ENCODE measurements at regions not wholly inside any gene's neighbourhood (a gene's known extent, or its start where the extent isn't known, plus 50 kb on each side); places are given as distances from the start of the nearest gene placed in this dataset.

- Histone ChIP-seq H3K27me3 (no peaks in the 10 kb centered on the region), H3K36me3 (no peaks in the 10 kb centered on the region), H3K4me3 (no peak overlapping the region), H3K9me3 (no peaks in the 10 kb centered on the region), H3K4me2 (no peak overlapping the region), H3K27ac (no peak overlapping the region), H3K4me1 (no peaks in the 10 kb centered on the region), H3K9ac (no peak overlapping the region), H4K20me1 (no peaks in the 10 kb centered on the region)
- no peak for TF ChIP-seq Cebpa-rat (IDR thresholded peaks at IDR 0.05)
Observed at GRCh38 chr14:87076146-87076545, 916.8 kb downstream of the GALC start.

GRCh38 chr14:87073880-87074570, 919.0 kb downstream of the GALC start:
- Histone ChIP-seq H3K9ac (no peak overlapping the region), H3K36me3 (no peaks in the 10 kb centered on the region), H3K9me3 (no peaks in the 10 kb centered on the region), H3K4me2 (no peak overlapping the region), H4K20me1 (no peaks in the 10 kb centered on the region), H3K27ac (no peak overlapping the region), H3K27me3 (no peaks in the 10 kb centered on the region), H3K4me3 (no peak overlapping the region), H3K4me1 (no peaks in the 10 kb centered on the region)
- TF ChIP-seq Cebpa-rat (IDR thresholded peaks at IDR 0.05) = no peak

GRCh38 chr14:87067591-87067990, 925.4 kb downstream of the GALC start:
- H3K27ac ChIP-seq = no peak overlapping the region
- H3K36me3 ChIP-seq = no peaks in the 10 kb centered on the region
- no peaks in the 10 kb centered on the region for H3K9me3 ChIP-seq
- no peaks in the 10 kb centered on the region for H4K20me1 ChIP-seq
- H3K4me1 ChIP-seq = no peaks in the 10 kb centered on the region
- H3K4me2 ChIP-seq = no peak overlapping the region
- no peak overlapping the region for H3K4me3 ChIP-seq
- no peak overlapping the region for H3K9ac ChIP-seq
- no peaks in the 10 kb centered on the region for H3K27me3 ChIP-seq
- TF ChIP-seq Cebpa-rat (IDR thresholded peaks at IDR 0.05) = no peak

DNA sequence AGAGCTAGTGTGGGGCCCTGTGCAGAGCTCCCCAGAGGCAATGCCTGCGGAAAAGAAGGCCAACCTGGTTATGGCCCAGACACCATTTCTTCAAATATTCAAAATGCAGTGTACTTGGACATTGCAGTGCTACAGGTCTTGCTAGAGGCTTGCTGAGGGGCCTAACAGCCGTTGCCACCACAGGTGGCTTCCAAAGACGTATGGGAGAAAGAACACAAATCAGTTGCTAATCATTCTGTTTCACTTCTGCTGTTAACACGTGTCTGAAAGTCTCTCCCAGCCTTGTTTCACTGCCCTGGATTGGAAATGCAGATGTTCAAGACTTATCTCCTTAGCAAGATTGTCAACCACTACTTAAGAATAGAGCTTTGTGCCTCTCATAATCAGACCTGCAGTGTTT, 925.9 kb downstream of the GALC start:
- Histone ChIP-seq H3K9ac (no peak overlapping the region), H3K4me1 (no peaks in the 10 kb centered on the region), H4K20me1 (no peaks in the 10 kb centered on the region), H3K4me3 (no peak overlapping the region), H3K36me3 (no peaks in the 10 kb centered on the region), H3K27ac (no peak overlapping the region), H3K4me2 (no peak overlapping the region), H3K27me3 (no peaks in the 10 kb centered on the region), H3K9me3 (no peaks in the 10 kb centered on the region)
- TF ChIP-seq Cebpa-rat (IDR thresholded peaks at IDR 0.05) = no peak

DNA sequence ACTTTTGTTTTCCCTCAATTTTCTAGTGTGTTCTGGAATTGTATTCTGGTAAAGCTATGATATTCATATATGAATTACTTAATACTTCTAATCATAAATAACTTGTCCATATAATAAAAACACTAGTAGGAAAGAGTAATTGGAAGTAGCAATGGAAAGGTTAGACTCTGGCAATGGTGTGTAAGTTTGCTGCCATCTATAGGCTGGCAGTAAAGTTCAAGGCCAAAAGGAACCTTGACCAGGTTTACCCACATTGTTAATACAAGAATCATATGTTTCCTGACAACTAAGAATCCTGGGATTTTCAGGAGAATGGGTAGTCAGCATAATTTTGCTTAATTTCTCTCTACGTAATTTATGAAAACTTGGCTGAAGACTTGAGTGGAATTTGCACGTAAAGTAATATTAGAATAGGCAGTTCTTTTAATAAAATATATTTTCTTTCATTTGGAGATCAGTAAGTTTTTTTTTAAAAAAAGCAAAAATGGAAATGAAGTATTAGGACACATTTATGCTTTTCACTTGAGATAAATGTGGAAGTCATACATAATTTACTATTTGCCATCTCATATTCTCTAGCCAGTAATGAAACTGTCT, 926.7 kb downstream of the GALC start:
- no peaks in the 10 kb centered on the region for H3K27me3 ChIP-seq
- H4K20me1 ChIP-seq = no peaks in the 10 kb centered on the region
- no peak overlapping the region for H3K4me2 ChIP-seq
- no peaks in the 10 kb centered on the region for H3K4me1 ChIP-seq
- H3K27ac ChIP-seq = no peak overlapping the region
- no peaks in the 10 kb centered on the region for H3K9me3 ChIP-seq
- no peak overlapping the region for H3K4me3 ChIP-seq
- no peak for TF ChIP-seq Cebpa-rat (IDR thresholded peaks at IDR 0.05)
- H3K9ac ChIP-seq = no peak overlapping the region
- no peaks in the 10 kb centered on the region for H3K36me3 ChIP-seq

DNA sequence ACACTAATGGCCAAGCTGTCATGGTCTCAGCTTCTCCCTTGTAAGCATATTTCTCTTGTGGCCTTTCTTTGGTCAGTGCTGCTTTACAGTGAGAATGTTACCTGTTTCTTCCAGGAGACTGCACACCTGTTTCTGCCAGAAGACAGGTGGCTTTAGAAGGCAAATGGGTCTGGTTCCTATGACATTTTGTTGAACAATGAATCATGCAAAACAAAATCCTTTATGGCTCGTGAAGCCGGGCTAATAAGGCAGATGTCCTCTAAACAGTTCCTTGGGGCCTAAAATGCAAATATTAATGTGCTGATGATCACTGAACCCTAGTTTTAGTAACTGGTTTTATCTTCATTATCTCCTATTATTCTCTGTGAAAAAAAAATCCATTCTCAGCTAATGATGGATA, 927.6 kb downstream of the GALC start:
- no peak overlapping the region for H3K4me3 ChIP-seq
- no peak overlapping the region for H3K27ac ChIP-seq
- H3K27me3 ChIP-seq = no peaks in the 10 kb centered on the region
- no peak overlapping the region for H3K9ac ChIP-seq
- no peaks in the 10 kb centered on the region for H3K9me3 ChIP-seq
- H3K4me1 ChIP-seq = no peaks in the 10 kb centered on the region
- no peak overlapping the region for H3K4me2 ChIP-seq
- no peaks in the 10 kb centered on the region for H3K36me3 ChIP-seq
- no peaks in the 10 kb centered on the region for H4K20me1 ChIP-seq
- no peak for TF ChIP-seq Cebpa-rat (IDR thresholded peaks at IDR 0.05)

DNA sequence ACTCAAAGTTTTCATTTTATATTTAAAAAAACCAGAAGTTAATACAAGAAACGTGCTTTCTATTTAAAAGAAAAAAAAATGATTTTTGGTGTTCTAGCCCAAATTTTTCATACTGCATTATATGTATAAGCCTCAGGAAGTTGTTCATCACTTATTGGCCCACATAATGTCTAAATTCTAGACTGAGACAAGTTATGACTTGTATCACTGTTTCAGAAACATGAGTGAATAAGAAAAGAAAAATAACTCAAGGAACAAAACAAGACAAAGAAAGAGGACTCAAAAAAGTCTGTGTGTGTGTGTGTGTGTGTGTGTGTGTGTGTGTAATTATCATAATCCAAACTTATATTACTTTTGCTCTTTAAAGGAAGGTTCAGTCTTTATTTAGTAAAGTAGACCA, 929.8 kb downstream of the GALC start:
- H4K20me1 ChIP-seq = no peaks in the 10 kb centered on the region
- no peaks in the 10 kb centered on the region for H3K36me3 ChIP-seq
- H3K27ac ChIP-seq = no peak overlapping the region
- H3K4me1 ChIP-seq = no peaks in the 10 kb centered on the region
- no peak overlapping the region for H3K9ac ChIP-seq
- H3K27me3 ChIP-seq = no peaks in the 10 kb centered on the region
- H3K4me2 ChIP-seq = no peak overlapping the region
- TF ChIP-seq Cebpa-rat (IDR thresholded peaks at IDR 0.05) = no peak
- H3K4me3 ChIP-seq = no peak overlapping the region
- H3K9me3 ChIP-seq = no peaks in the 10 kb centered on the region

DNA sequence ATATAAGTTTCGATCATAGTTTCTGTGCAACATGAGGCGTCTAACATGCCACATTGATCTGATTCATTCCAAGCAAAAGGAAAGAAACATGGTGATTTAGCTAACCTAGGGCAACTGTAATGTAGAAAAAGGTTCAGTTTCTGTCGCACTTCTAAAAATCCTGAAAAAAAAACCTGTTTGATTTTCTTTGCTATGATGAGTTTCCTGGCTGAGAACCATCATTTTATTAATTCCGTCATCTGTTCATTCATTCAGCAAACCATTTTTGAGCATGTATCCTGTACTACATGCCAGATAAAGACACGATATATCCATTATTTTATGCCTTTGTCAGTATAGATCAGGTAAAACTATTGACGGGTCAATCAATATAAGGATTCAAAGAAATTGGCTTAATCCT, 932.6 kb downstream of the GALC start:
- Histone ChIP-seq H3K9me3 (no peaks in the 10 kb centered on the region), H4K20me1 (no peaks in the 10 kb centered on the region), H3K4me1 (no peaks in the 10 kb centered on the region), H3K36me3 (no peaks in the 10 kb centered on the region), H3K27me3 (no peaks in the 10 kb centered on the region), H3K4me3 (no peak overlapping the region), H3K9ac (no peak overlapping the region), H3K4me2 (no peak overlapping the region), H3K27ac (no peak overlapping the region)
- TF ChIP-seq Cebpa-rat (IDR thresholded peaks at IDR 0.05) = no peak

DNA sequence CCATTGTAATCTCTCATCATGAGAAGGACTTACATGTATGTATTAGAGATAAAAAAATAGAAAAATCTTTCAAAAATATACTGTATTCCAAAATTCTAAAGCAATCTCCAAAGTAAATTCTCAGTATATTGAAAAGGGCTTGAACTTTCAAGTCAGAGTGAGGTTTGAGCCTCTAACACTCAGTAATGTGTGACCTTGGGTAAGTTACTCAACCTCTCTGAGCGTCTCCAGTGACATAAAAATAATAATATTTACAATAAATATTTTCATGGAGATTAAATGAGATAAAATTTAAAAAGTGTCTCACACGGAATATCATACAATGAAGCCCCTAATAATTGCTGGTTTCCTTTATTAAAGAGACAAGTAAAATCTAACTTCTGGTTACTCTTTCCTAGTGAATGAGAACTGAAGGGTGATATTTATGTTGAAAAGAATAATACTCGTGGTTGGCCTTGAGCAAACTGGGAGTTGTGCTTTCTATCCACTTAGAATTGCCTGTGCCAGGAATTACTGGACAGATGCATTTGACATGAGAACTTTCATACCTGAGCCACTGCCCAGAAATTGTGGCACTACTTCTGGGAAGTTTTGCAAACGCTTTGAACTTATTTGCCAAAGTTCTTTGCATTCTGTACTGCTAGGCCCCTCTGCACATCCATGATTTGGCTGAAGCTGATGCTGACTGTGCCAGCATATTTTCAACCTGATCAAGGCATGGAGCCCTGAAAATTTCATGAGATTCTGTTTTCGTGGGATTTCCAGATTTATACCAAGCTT, 933.7 kb downstream of the GALC start:
- H4K20me1 ChIP-seq = no peaks in the 10 kb centered on the region
- no peak overlapping the region for H3K4me2 ChIP-seq
- no peak overlapping the region for H3K9ac ChIP-seq
- H3K4me1 ChIP-seq = no peaks in the 10 kb centered on the region
- no peak for TF ChIP-seq Cebpa-rat (IDR thresholded peaks at IDR 0.05)
- H3K27ac ChIP-seq = no peak overlapping the region
- H3K9me3 ChIP-seq = no peaks in the 10 kb centered on the region
- H3K4me3 ChIP-seq = no peak overlapping the region
- no peaks in the 10 kb centered on the region for H3K27me3 ChIP-seq
- H3K36me3 ChIP-seq = no peaks in the 10 kb centered on the region

GRCh38 chr14:87055007-87055406, 938.0 kb downstream of the GALC start:
- H3K4me2 ChIP-seq = no peak overlapping the region

More at GRCh38 chr14:87055007-87055406, 938.0 kb downstream of the GALC start:
- Histone ChIP-seq H3K9me3 (no peaks in the 10 kb centered on the region), H3K27ac (no peak overlapping the region), H4K20me1 (no peaks in the 10 kb centered on the region), H3K9ac (no peak overlapping the region), H3K36me3 (no peaks in the 10 kb centered on the region), H3K27me3 (no peaks in the 10 kb centered on the region), H3K4me1 (no peaks in the 10 kb centered on the region), H3K4me3 (no peak overlapping the region)
- TF ChIP-seq Cebpa-rat (IDR thresholded peaks at IDR 0.05) = no peak

Measured in BLaER1 (cell line).